Hepatocyte (in vitro differentiated cells): ENCODE measurements at regions not wholly inside any gene's neighbourhood (a gene's known extent, or its start where the extent isn't known, plus 50 kb on each side); places are given as distances from the start of the nearest gene placed in this dataset.

Experiments used
- DNase-seq: peaks from one replicate; pipeline ENCODE4 v3.0.0-alpha.2; 2016; ENCODE audit warnings: low spot score
- H2AFZ ChIP-seq: fragments of 200-600 bp; sonication (generic); 2 replicates; pipeline ENCODE4 v1.6.0; 2016; ENCODE audit warnings: antibody characterized with exemption, mild to moderate bottlenecking
- H3K27ac ChIP-seq: fragments of 200-600 bp; sonication (generic); 2 replicates; pipeline ENCODE4 v1.5.1; 2016; ENCODE audit warnings: mild to moderate bottlenecking
- H3K27me3 ChIP-seq: fragments of 200-600 bp; sonication (generic); 2 replicates; pipeline ENCODE4 v1.6.1; 2016
- H3K36me3 ChIP-seq: fragments of 200-600 bp; sonication (generic); replicated peaks from 2 replicates; pipeline ENCODE4 v1.5.1; 2016; ENCODE audit warnings: low read depth; ENCODE audit not compliant: insufficient read depth
- H3K4me1 ChIP-seq: fragments of 200-600 bp; sonication (generic); 2 replicates; pipeline ENCODE4 v1.5.1; 2016; ENCODE audit warnings: mild to moderate bottlenecking, moderate library complexity; ENCODE audit not compliant: insufficient read depth
- H3K4me2 ChIP-seq: fragments of 200-600 bp; sonication (generic); 2 replicates; pipeline ENCODE4 v1.6.0; 2016
- H3K4me3 ChIP-seq: fragments of 200-600 bp; sonication (generic); 2 replicates; pipeline ENCODE4 v1.5.1; 2016; ENCODE audit warnings: mild to moderate bottlenecking
- H3K79me2 ChIP-seq: fragments of 200-600 bp; sonication (generic); 2 replicates; pipeline ENCODE4 v1.6.0; 2017; ENCODE audit warnings: mild to moderate bottlenecking
- H3K9me2 ChIP-seq: fragments of 200-600 bp; sonication (generic); replicated peaks from 2 replicates; pipeline ENCODE4 v1.6.0; 2017; ENCODE audit warnings: mild to moderate bottlenecking; ENCODE audit not compliant: insufficient read depth
- H3K9me3 ChIP-seq: fragments of 200-600 bp; sonication (generic); 2 replicates; pipeline ENCODE4 v1.5.1; 2016; ENCODE audit warnings: low read depth, mild to moderate bottlenecking
- H4K20me1 ChIP-seq: fragments of 200-600 bp; sonication (generic); 2 replicates; pipeline ENCODE4 v1.6.0; 2016; ENCODE audit warnings: mild to moderate bottlenecking; ENCODE audit not compliant: insufficient read depth, poor library complexity, severe bottlenecking
- EZH2 ChIP-seq: fragments of 200-600 bp; sonication (generic); IDR thresholded peaks from 2 replicates; pipeline ENCODE4 v1.6.1; 2016; ENCODE audit warnings: antibody characterized with exemption, mild to moderate bottlenecking, borderline replicate concordance
- EZH2phosphoT487 ChIP-seq: fragments of 200-600 bp; sonication (generic); IDR thresholded peaks from one replicate; pipeline ENCODE4 v1.6.1; 2018; ENCODE audit warnings: antibody characterized with exemption, mild to moderate bottlenecking, low read depth, moderate library complexity; ENCODE audit not compliant: unreplicated experiment, severe bottlenecking
- WGBS: methylation state at CpG from one replicate; pipeline ENCODE4 v1.1.6; 2016; ENCODE audit warnings: low lambda C conversion rate; ENCODE audit errors: missing lambda C conversion rate; 5-methylcytosine and 5-hydroxymethylcytosine counted together
- TF ChIP-seq, protein P1 (sequence below): fragments of 200-600 bp; sonication (generic); IDR thresholded peaks from 2 replicates; pipeline ENCODE4 v1.5.1; 2016; ENCODE audit warnings: antibody characterized with exemption, mild to moderate bottlenecking; ENCODE audit not compliant: poor library complexity

DNA sequence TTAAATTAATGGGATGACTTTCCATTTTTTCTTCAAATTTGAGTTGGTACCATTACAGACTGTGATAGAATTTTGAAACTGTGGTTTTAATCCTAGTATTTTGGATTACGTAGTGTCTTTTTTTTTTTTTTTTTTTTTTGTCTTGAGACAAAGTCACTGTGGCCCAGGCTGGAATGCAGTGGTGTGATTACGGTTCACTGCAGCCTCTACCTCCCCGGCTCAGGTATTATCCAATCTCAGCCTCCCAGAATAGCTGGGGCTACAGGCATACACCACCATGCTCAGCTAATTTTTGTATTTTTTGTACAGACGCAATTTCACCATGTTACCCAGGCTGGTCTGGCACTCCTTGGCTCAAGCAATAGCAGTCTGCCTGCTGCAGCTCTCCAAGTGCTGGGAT is 87.1 kb downstream of the SOX4 start:
- no peaks in the 10 kb centered on the region for H3K9me3 ChIP-seq
- H3K79me2 ChIP-seq, result peaks cover 7% of the 10 kb centered on the region
- 83% methylated on average over 4 of the region's 4 CpGs for WGBS
- no peak overlapping the region for H3K4me2 ChIP-seq
- H2AFZ ChIP-seq, result no peak overlapping the region
- no peak for TF ChIP-seq EZH2
- TF ChIP-seq EZH2phosphoT487, result no peak
- TF ChIP-seq, protein P1, sequence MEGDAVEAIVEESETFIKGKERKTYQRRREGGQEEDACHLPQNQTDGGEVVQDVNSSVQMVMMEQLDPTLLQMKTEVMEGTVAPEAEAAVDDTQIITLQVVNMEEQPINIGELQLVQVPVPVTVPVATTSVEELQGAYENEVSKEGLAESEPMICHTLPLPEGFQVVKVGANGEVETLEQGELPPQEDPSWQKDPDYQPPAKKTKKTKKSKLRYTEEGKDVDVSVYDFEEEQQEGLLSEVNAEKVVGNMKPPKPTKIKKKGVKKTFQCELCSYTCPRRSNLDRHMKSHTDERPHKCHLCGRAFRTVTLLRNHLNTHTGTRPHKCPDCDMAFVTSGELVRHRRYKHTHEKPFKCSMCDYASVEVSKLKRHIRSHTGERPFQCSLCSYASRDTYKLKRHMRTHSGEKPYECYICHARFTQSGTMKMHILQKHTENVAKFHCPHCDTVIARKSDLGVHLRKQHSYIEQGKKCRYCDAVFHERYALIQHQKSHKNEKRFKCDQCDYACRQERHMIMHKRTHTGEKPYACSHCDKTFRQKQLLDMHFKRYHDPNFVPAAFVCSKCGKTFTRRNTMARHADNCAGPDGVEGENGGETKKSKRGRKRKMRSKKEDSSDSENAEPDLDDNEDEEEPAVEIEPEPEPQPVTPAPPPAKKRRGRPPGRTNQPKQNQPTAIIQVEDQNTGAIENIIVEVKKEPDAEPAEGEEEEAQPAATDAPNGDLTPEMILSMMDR, result no peak
- no peak overlapping the region for H3K27ac ChIP-seq
- no peaks in the 10 kb centered on the region for H3K27me3 ChIP-seq
- H3K4me1 ChIP-seq, result no peaks in the 10 kb centered on the region
- no peaks in the 10 kb centered on the region for H3K9me2 ChIP-seq
- no peaks in the 10 kb centered on the region for H3K36me3 ChIP-seq
- no peak overlapping the region for H3K4me3 ChIP-seq
- H4K20me1 ChIP-seq, result peaks cover 3% of the 10 kb centered on the region
- DNase-seq, result no peak

DNA sequence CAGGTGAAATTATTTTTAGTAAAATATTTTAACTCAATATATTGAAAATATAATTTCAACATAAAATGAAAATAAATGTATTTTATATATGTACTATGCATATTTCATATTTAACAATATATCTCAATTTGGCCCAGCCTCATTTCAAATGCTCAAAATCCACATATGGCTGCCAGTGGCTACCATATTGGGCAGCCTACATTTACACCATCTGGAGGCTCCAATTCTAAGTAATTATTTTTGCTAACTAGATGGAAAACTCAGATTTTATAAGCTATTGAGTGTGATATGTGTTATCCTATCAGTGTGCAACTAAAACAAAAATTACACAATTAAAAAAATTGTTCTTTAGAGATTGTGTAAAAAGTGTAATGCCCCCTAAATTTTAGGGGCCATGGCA is 96.9 kb downstream of the SOX4 start:
- H3K36me3 ChIP-seq, result no peaks in the 10 kb centered on the region
- H3K4me2 ChIP-seq, result no peak overlapping the region
- no peak overlapping the region for H3K4me3 ChIP-seq
- no peaks in the 10 kb centered on the region for H3K27me3 ChIP-seq
- H3K27ac ChIP-seq, result no peak overlapping the region
- H3K9me3 ChIP-seq, result peaks cover 5% of the 10 kb centered on the region
- no peak for DNase-seq
- H4K20me1 ChIP-seq, result no peaks in the 10 kb centered on the region
- no peaks in the 10 kb centered on the region for H3K9me2 ChIP-seq
- H2AFZ ChIP-seq, result no peak overlapping the region
- peaks cover 12% of the 10 kb centered on the region for H3K79me2 ChIP-seq
- no peaks in the 10 kb centered on the region for H3K4me1 ChIP-seq
- TF ChIP-seq EZH2phosphoT487 (no peak), EZH2 (no peak)
- TF ChIP-seq, protein P1, result no peak

DNA sequence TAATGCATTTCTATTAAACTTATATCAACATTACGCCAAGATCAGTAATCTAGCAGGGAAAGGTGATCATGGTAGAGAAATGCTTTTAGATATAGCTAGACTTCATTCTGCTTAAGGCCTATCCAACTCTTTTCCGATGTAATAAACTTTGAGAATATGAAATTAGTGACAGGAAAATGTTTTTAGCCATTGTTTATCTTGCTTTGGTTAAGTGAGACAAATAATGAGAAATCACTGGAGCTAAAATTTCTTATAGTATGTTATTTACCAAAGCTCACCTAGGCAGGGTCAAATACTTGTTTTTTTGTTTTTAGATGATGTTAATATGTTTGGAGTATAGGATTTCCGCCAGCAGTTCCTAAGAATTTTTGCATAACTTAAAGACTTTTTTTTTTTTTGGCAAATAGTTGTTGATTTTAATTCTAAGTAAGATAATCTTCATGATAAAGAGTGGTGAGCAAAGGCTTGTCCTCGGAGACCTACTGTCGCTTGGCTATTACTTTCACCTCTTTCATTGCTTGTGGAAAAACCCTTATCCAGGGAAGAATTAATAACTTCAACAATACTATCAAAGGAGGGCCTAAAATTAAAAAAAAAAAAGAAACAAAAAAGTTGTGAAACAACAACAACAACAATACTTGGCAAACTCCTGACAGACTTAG is 98.3 kb downstream of the SOX4 start:
- H3K4me3 ChIP-seq, result no peak overlapping the region
- no peak for DNase-seq
- no peak overlapping the region for H2AFZ ChIP-seq
- H3K9me3 ChIP-seq, result peaks cover 5% of the 10 kb centered on the region
- no peaks in the 10 kb centered on the region for H3K9me2 ChIP-seq
- no peak overlapping the region for H3K27ac ChIP-seq
- H3K4me1 ChIP-seq, result no peaks in the 10 kb centered on the region
- TF ChIP-seq EZH2phosphoT487 (no peak), EZH2 (no peak)
- TF ChIP-seq, protein P1, result no peak
- H3K4me2 ChIP-seq, result no peak overlapping the region
- H3K27me3 ChIP-seq, result no peaks in the 10 kb centered on the region
- H4K20me1 ChIP-seq, result no peaks in the 10 kb centered on the region
- 81% methylated on average over 5 of the region's 5 CpGs for WGBS
- H3K36me3 ChIP-seq, result no peaks in the 10 kb centered on the region
- peaks cover 9% of the 10 kb centered on the region for H3K79me2 ChIP-seq

DNA sequence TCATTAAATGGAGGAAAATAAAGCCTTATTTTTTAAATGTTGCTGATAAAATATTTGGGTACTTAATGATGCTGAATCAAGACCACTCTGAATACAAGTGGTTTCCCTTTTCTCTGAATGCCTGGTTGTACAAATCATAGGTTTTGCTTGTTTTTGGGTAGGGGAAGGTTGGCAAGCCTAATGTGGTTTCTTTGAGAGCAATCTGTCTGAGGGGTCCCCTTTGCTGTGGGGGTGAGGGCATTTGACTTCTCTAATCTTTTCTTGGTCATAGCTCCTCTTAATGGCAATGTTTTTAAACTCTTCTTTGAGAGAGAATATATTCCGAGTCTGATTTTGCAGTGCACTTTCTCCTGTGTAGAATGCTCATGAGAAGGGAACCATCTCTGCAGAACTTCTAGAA is 99.2 kb downstream of the SOX4 start:
- no peaks in the 10 kb centered on the region for H3K9me2 ChIP-seq
- no peak overlapping the region for H2AFZ ChIP-seq
- no peak overlapping the region for H3K27ac ChIP-seq
- H3K79me2 ChIP-seq, result peaks cover 9% of the 10 kb centered on the region
- H3K36me3 ChIP-seq, result no peaks in the 10 kb centered on the region
- H3K4me2 ChIP-seq, result no peak overlapping the region
- no peaks in the 10 kb centered on the region for H4K20me1 ChIP-seq
- H3K27me3 ChIP-seq, result no peaks in the 10 kb centered on the region
- H3K4me1 ChIP-seq, result no peaks in the 10 kb centered on the region
- no peak overlapping the region for H3K4me3 ChIP-seq
- WGBS, result 79% methylated on average over 1 of the region's 1 CpG
- H3K9me3 ChIP-seq, result peaks cover 5% of the 10 kb centered on the region
- no peak for DNase-seq
- TF ChIP-seq EZH2phosphoT487 (no peak), EZH2 (no peak)
- TF ChIP-seq, protein P1, result no peak
